Endothelial cell of umbilical vein (primary cell): ENCODE measurements at regions not wholly inside any gene's neighbourhood (a gene's known extent, or its start where the extent isn't known, plus 50 kb on each side); places are given as distances from the start of the nearest gene placed in this dataset.

ENCODE experiments used
- BruUV-seq: library from RNA; stranded (reverse); fragments of 400-500 nt; replicated peaks from 2 replicates; lab custom pipeline; 2021; lab: Mats Ljungman, UMichigan
- CTCF ChIA-PET: fragments of 300-600, 350-600 bp; sonication (Branson Sonifier 250); formaldehyde crosslinking; loops from one replicate; lab custom pipeline; 2021; ENCODE audit warnings: antibody characterized with exemption, inconsistent platforms; lab: Charles Lee
- POLR2A ChIA-PET: fragments of 300-600, 350-600 bp; sonication (Branson Sonifier 250); formaldehyde crosslinking; loops from one replicate; lab custom pipeline; 2021; ENCODE audit warnings: antibody characterized with exemption, inconsistent platforms; lab: Charles Lee
- DNase-seq: peaks from one replicate; pipeline ENCODE4 v3.0.0-alpha.2; 2011; ENCODE audit warnings: low read depth, low spot score
- FAIRE-seq: peaks from 2 replicates; lab custom pipeline; 2011; peaks lifted over from hg19 to GRCh38; lab: Jason Lieb, UNC
- H2AFZ ChIP-seq: 2 replicates; pipeline ENCODE4 v1.6.0; 2012; ENCODE audit warnings: low read depth, low read length, control low read depth, inconsistent platforms
- H3K27ac ChIP-seq: 2 replicates; pipeline ENCODE4 v1.5.1; 2011; ENCODE audit warnings: low read depth, mild to moderate bottlenecking, control low read depth, low read length, moderate library complexity; ENCODE audit not compliant: insufficient read depth
- H3K27me3 ChIP-seq, 2 experiments: 2 replicates each; pipeline versions ENCODE4 v1.6.0 to v1.6.1; 2011; ENCODE audit warnings: low read length in 2 of 2, mixed read lengths in 1 of 2; ENCODE audit not compliant: control insufficient read depth in 2 of 2, insufficient read depth in 2 of 2
- H3K36me3 ChIP-seq, 2 experiments: 2 replicates in 1 of 2; 3 replicates in 1 of 2; pipeline ENCODE4 v1.5.1; 2011; ENCODE audit warnings: low read length in 2 of 2, mild to moderate bottlenecking in 1 of 2, moderate library complexity in 1 of 2; ENCODE audit not compliant: control insufficient read depth in 2 of 2, insufficient read depth in 2 of 2; ENCODE audit errors: extremely low read depth in 1 of 2
- H3K4me1 ChIP-seq: 3 replicates; pipeline ENCODE4 v1.5.1; 2011; ENCODE audit warnings: mild to moderate bottlenecking, low read length; ENCODE audit not compliant: control insufficient read depth, insufficient read depth; ENCODE audit errors: extremely low read depth
- H3K4me2 ChIP-seq: 2 replicates; pipeline ENCODE4 v1.6.1; 2011; ENCODE audit warnings: low read length, control low read depth, mixed read lengths; ENCODE audit not compliant: insufficient read depth
- H3K4me3 ChIP-seq, 3 experiments: fragments of 200-600 bp in 1 of 3; sonication (generic), shearing (Covaris generic) in 1 of 3; replicated peaks in 1 of 3; 2 replicates each; pipeline ENCODE4 v1.5.1; 2011 to 2016; ENCODE audit warnings: control low read depth in 3 of 3, low read length in 3 of 3, mild to moderate bottlenecking in 2 of 3, inconsistent platforms in 1 of 3, low read depth in 1 of 3, moderate library complexity in 1 of 3; ENCODE audit not compliant: insufficient read depth in 1 of 3
- H3K79me2 ChIP-seq: 2 replicates; pipeline ENCODE4 v1.6.0; 2012; ENCODE audit warnings: low read length, inconsistent platforms; ENCODE audit not compliant: control insufficient read depth, insufficient read depth
- H3K9ac ChIP-seq: replicated peaks from 2 replicates; pipeline ENCODE3; 2011; ENCODE audit warnings: low read length, control low read depth; ENCODE audit not compliant: insufficient read depth; ENCODE audit errors: extremely low read depth
- H3K9me1 ChIP-seq: replicated peaks from 3 replicates; pipeline ENCODE4 v1.6.0; 2011; ENCODE audit warnings: mild to moderate bottlenecking, low read length; ENCODE audit not compliant: control insufficient read depth, insufficient read depth; ENCODE audit errors: extremely low read depth
- H3K9me3 ChIP-seq: replicated peaks from 2 replicates; pipeline ENCODE4 v1.5.1; 2012; ENCODE audit warnings: low read length, inconsistent platforms; ENCODE audit not compliant: control insufficient read depth, insufficient read depth
- H4K20me1 ChIP-seq: replicated peaks from 2 replicates; pipeline ENCODE3; 2011; ENCODE audit warnings: mild to moderate bottlenecking, low read length; ENCODE audit not compliant: control insufficient read depth, insufficient read depth; ENCODE audit errors: extremely low read depth
- CTCF ChIP-seq, 2 donors: IDR thresholded peaks; 1 replicate in 1 of 2; 2 replicates in 1 of 2; pipeline ENCODE4 v1.5.1; 2011; ENCODE audit warnings: low read length in 2 of 2, mild to moderate bottlenecking in 2 of 2, moderate library complexity in 2 of 2, control low read depth in 1 of 2, inconsistent platforms in 1 of 2, low read depth in 1 of 2; ENCODE audit not compliant: insufficient read depth in 1 of 2; ENCODE audit errors: extremely low read depth in 1 of 2
- EZH2 ChIP-seq: IDR thresholded peaks from 2 replicates; pipeline ENCODE4 v1.6.1; 2012; ENCODE audit warnings: borderline replicate concordance, low read depth, mild to moderate bottlenecking, moderate library complexity, low read length, inconsistent platforms; ENCODE audit not compliant: severe bottlenecking
- FOS ChIP-seq: IDR thresholded peaks from 2 replicates; pipeline ENCODE4 v1.6.1; 2011; ENCODE audit warnings: mild to moderate bottlenecking, low read length, moderate library complexity, borderline replicate concordance; ENCODE audit not compliant: insufficient read depth
- GATA2 ChIP-seq: IDR thresholded peaks from 2 replicates; pipeline ENCODE4 v1.7.0; 2011; ENCODE audit warnings: low read depth, mild to moderate bottlenecking, moderate library complexity, mixed read lengths, low read length; ENCODE audit not compliant: insufficient read length, insufficient read depth
- JUN ChIP-seq: IDR thresholded peaks from 2 replicates; pipeline ENCODE4 v1.6.1; 2011; ENCODE audit warnings: borderline replicate concordance, low read depth; ENCODE audit not compliant: insufficient read length, insufficient read depth
- MAX ChIP-seq: IDR thresholded peaks from 2 replicates; pipeline ENCODE4 v1.6.1; 2011; ENCODE audit not compliant: insufficient read depth, insufficient read length
- MYC ChIP-seq: IDR thresholded peaks from one replicate; pipeline ENCODE4 v1.6.1; 2011; ENCODE audit warnings: mild to moderate bottlenecking, low read depth, low read length
- POLR2A ChIP-seq: IDR thresholded peaks from 2 replicates; pipeline ENCODE4 v1.6.1; 2012; ENCODE audit warnings: low read depth, mild to moderate bottlenecking, control low read depth, low read length
- POLR2AphosphoS5 ChIP-seq: IDR thresholded peaks from 2 replicates; pipeline ENCODE4 v1.6.1; 2012; ENCODE audit warnings: low read depth, mild to moderate bottlenecking, control low read depth, low read length, moderate library complexity; ENCODE audit not compliant: insufficient read depth
- dilution Hi-C: fragments of 300-500 bp; cut with MboI; formaldehyde crosslinking; loops from one replicate; pipeline ENCODE4 v1.15.0; 2019; ENCODE audit warnings: low sequenced_read_pairs; ENCODE audit not compliant: extremely low pct_ligation_motif_present
- intact Hi-C: fragments of 100-400 bp; cut with micrococcal nuclease; formaldehyde crosslinking; loops from one replicate; pipeline ENCODE4 v1.10.0; 2022

- no peaks in the 10 kb centered on the region for H3K9me3 ChIP-seq
- dilution Hi-C loops (no loop called here), intact Hi-C loops (no loop called here)
- no peaks in the 10 kb centered on the region for H3K36me3 ChIP-seq
- ChIA-PET POLR2A (no interaction called here), CTCF (interaction anchor here (0.9 to 1.5 kb wide), 2 partner anchors 8 to 24 kb away, joined by 3 read pairs; no protein-coding TSS in a partner anchor)
- H3K27ac ChIP-seq: no peak overlapping the region
- BruUV-seq: no TSS peak
- TF ChIP-seq JUN: no peak
- no peak for TF ChIP-seq GATA2
- TF ChIP-seq EZH2: no peak
- TF ChIP-seq CTCF (IDR thresholded peaks at IDR 0.05; ENCODE audit: extremely low read depth in 1 of 2, insufficient read depth in 1 of 2, low read depth in 1 of 2, low read length in 2 of 2): no peak
- TF ChIP-seq MAX: no peak
- H3K4me3 ChIP-seq: no peak overlapping the region
- no peak for FAIRE-seq
- H3K9me1 ChIP-seq: no peaks in the 10 kb centered on the region
- H4K20me1 ChIP-seq: no peaks in the 10 kb centered on the region
- H2AFZ ChIP-seq: no peak overlapping the region
- no peaks in the 10 kb centered on the region for H3K79me2 ChIP-seq
- H3K9ac ChIP-seq: no peak overlapping the region
- H3K4me2 ChIP-seq: no peak overlapping the region
- no peak for DNase-seq
- no peaks in the 10 kb centered on the region for H3K4me1 ChIP-seq
- H3K27me3 ChIP-seq: no peaks in the 10 kb centered on the region
These were observed 405.6 kb downstream of the PTPRU start for GRCh38 chr1:29641921-29642320.

GRCh38 chr1:29640428-29640785 lies 404.1 kb downstream of the PTPRU start:
- Histone ChIP-seq H4K20me1 (no peaks in the 10 kb centered on the region), H3K4me3 (no peak overlapping the region), H3K9me1 (no peaks in the 10 kb centered on the region), H3K9me3 (no peaks in the 10 kb centered on the region), H3K9ac (no peak overlapping the region), H3K27me3 (no peaks in the 10 kb centered on the region), H3K27ac (no peak overlapping the region), H3K4me2 (no peak overlapping the region), H3K79me2 (no peaks in the 10 kb centered on the region), H3K4me1 (no peaks in the 10 kb centered on the region), H2AFZ (no peak overlapping the region), H3K36me3 (no peaks in the 10 kb centered on the region)
- no peak for FAIRE-seq
- no TSS peak for BruUV-seq
- no peak for DNase-seq
- POLR2A ChIA-PET: no interaction called here
- TF ChIP-seq POLR2AphosphoS5: no peak
- TF ChIP-seq MYC: no peak
- TF ChIP-seq GATA2: no peak
- no peak for TF ChIP-seq EZH2
- TF ChIP-seq MAX: no peak
- TF ChIP-seq FOS: no peak
- TF ChIP-seq JUN: no peak
- no peak for TF ChIP-seq CTCF (IDR thresholded peaks at IDR 0.05; ENCODE audit: extremely low read depth in 1 of 2, insufficient read depth in 1 of 2, low read depth in 1 of 2, low read length in 2 of 2)
- no peak for TF ChIP-seq POLR2A
- dilution Hi-C loops (no loop called here), intact Hi-C loops (no loop called here)
- CTCF ChIA-PET: no interaction called here
